ENCODE measurements at regions not wholly inside any gene's neighbourhood (a gene's known extent, or its start where the extent isn't known, plus 50 kb on each side); places are given as distances from the start of the nearest gene placed in this dataset.

DNA sequence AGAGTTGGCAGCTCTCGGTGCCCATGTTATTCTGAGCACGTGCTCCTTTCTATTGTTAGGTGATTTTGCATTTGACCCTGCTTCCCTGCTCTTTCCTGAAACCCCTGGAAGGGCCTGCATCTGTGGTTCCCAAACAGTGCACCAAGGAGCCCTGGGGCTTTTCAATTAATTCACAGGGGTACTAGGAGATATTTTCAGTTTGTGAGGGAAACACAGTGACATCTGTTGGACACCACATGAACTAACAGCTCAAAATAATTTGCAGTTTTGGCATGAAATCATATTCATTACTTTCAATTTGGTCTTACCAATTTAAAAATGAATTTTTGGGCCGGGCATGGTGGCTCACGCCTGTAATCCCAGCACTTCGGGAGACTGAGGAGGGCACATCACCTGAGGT, 156.6 kb downstream of the GATB start:
- in situ Hi-C loops (cut with MboI; ENCODE audit: low sequenced_read_pairs) = loop anchor here (10.0 to 25.0 kb wide), 2 partner anchors 239 to 492 kb away; no protein-coding TSS in a partner anchor
- dilution Hi-C loops (cut with HindIII; ENCODE audit: low sequenced_read_pairs, unreplicated experiment) = no loop called here
- H2BK5ac ChIP-seq (ENCODE audit: low read depth, low read length, poor library complexity, severe bottlenecking) = no peak overlapping the region
- no peak overlapping the region for H3K4me2 ChIP-seq (ENCODE audit: low read depth, low read length)
- H2AFZ ChIP-seq (replicated peaks; ENCODE audit: low read length, poor library complexity) = no peak overlapping the region
- H3K4ac ChIP-seq (ENCODE audit: low read depth, low read length) = no peak overlapping the region
- intact Hi-C loops (cut with micrococcal nuclease) = loop anchor here (1.0 to 5.0 kb wide), 4 partner anchors 242 to 487 kb away; partner anchors contain the start of gene PRSS48
- ATAC-seq (ENCODE audit: low read depth) (peak; percentile 72), DNase-seq (peak; percentile 32)
- no peak overlapping the region for H2BK15ac ChIP-seq (ENCODE audit: low read depth, low read length)
- no peaks in the 10 kb centered on the region for H3K9me3 ChIP-seq (ENCODE audit: control insufficient read depth, insufficient read depth, low read length)
- POLR2A ChIA-PET (ENCODE audit: unreplicated experiment) = no interaction called here
- H3K18ac ChIP-seq (ENCODE audit: low read depth, low read length) = no peak overlapping the region
- H4K8ac ChIP-seq (ENCODE audit: low read depth in 2 of 2, low read length in 2 of 2) = no peak overlapping the region
- no peak overlapping the region for H4K91ac ChIP-seq (ENCODE audit: insufficient read depth, low read depth, low read length)
- H3K23ac ChIP-seq (ENCODE audit: low read depth, low read length) = no peak overlapping the region
- no peaks in the 10 kb centered on the region; the same call in 1 of the 2 replicates for H3K9me1 ChIP-seq (ENCODE audit: insufficient read depth, low read length)
- no peak overlapping the region for H3K9ac ChIP-seq (ENCODE audit: low read depth, low read length)
- H2BK20ac ChIP-seq (ENCODE audit: low read depth, low read length) = no peak overlapping the region
- H2AK9ac ChIP-seq (replicated peaks; ENCODE audit: low read depth, low read length, poor library complexity) = no peak overlapping the region
- no peak overlapping the region for H2BK120ac ChIP-seq (ENCODE audit: low read depth, low read length)
- no peak overlapping the region for H3K4me3 ChIP-seq (ENCODE audit: insufficient read depth, low read depth, low read length)
- no peak overlapping the region for H2AK5ac ChIP-seq (ENCODE audit: low read depth, low read length)
- no CpG with 5 or more reads among the region's 5 CpGs for WGBS, 2 experiments (ENCODE audit: extremely low coverage in 2 of 2, insufficient read length in 1 of 2)
- CTCF ChIA-PET = interaction anchor here (0.6 to 1.4 kb wide), 9 partner anchors 11 to 440 kb away, joined by 3 to 5 read pairs (median 4); no protein-coding TSS in a partner anchor
- H3K36me3 ChIP-seq (ENCODE audit: control insufficient read depth, insufficient read depth, low read length) = no peaks in the 10 kb centered on the region
- H3K4me1 ChIP-seq (ENCODE audit: control insufficient read depth, insufficient read depth, low read length) = peaks cover 3% of the 10 kb centered on the region; the same call in 1 of the 2 replicates
- H3K27ac ChIP-seq (ENCODE audit: insufficient read depth, low read length) = no peak overlapping the region
- no peak overlapping the region for H4K5ac ChIP-seq (ENCODE audit: low read depth, low read length)
- TF ChIP-seq MAZ (IDR thresholded peaks at IDR 0.05; ENCODE audit: borderline replicate concordance, low read depth, low read length) = no peak
- peak; percentile 54 for TF ChIP-seq RAD21 (IDR thresholded peaks at IDR 0.05; ENCODE audit: low read length)
- no peak for TF ChIP-seq BHLHE40 (IDR thresholded peaks at IDR 0.05; ENCODE audit: low read depth, low read length)
- TF ChIP-seq MAFK (IDR thresholded peaks at IDR 0.05; ENCODE audit: low read depth, low read length) = no peak
- TF ChIP-seq, protein P1, sequence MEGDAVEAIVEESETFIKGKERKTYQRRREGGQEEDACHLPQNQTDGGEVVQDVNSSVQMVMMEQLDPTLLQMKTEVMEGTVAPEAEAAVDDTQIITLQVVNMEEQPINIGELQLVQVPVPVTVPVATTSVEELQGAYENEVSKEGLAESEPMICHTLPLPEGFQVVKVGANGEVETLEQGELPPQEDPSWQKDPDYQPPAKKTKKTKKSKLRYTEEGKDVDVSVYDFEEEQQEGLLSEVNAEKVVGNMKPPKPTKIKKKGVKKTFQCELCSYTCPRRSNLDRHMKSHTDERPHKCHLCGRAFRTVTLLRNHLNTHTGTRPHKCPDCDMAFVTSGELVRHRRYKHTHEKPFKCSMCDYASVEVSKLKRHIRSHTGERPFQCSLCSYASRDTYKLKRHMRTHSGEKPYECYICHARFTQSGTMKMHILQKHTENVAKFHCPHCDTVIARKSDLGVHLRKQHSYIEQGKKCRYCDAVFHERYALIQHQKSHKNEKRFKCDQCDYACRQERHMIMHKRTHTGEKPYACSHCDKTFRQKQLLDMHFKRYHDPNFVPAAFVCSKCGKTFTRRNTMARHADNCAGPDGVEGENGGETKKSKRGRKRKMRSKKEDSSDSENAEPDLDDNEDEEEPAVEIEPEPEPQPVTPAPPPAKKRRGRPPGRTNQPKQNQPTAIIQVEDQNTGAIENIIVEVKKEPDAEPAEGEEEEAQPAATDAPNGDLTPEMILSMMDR (conservative IDR thresholded peaks at IDR 0.05; ENCODE audit: low read depth, low read length) = peak; percentile 57
- TF ChIP-seq CHD1 (IDR thresholded peaks at IDR 0.05; ENCODE audit: low read depth, low read length) = no peak
- TF ChIP-seq SMC3 (IDR thresholded peaks at IDR 0.05; ENCODE audit: low read depth, low read length) = peak; percentile 60
- no peak overlapping the region for H3K56ac ChIP-seq (ENCODE audit: extremely low read depth, insufficient read depth, low read length)
- H3K27me3 ChIP-seq (ENCODE audit: control insufficient read depth, insufficient read depth, low read length) = peaks cover 6% of the 10 kb centered on the region
- no peaks in the 10 kb centered on the region for H4K20me1 ChIP-seq (ENCODE audit: insufficient read depth, low read length)
- H3K79me1 ChIP-seq (ENCODE audit: low read depth in 1 of 2, low read length in 2 of 2) = no peaks in the 10 kb centered on the region
- no peak overlapping the region for H3K14ac ChIP-seq (replicated peaks; ENCODE audit: low read depth, low read length)
- BruUV-seq (replicated peaks) = no TSS peak

Measured in IMR-90 (cell line).